GM12865 (cell line): ENCODE measurements at regions not wholly inside any gene's neighbourhood (a gene's known extent, or its start where the extent isn't known, plus 50 kb on each side); places are given as distances from the start of the nearest gene placed in this dataset.
"Not testable (repeated sequence)": the region's sequence is repeated elsewhere in the genome, so short reads cannot be mapped to it uniquely, and the experiment has no call there.

Experiments
- DNase-seq: peaks from one replicate; pipeline ENCODE4 v3.0.0; 2010; ENCODE audit warnings: low read depth
- H3K4me3 ChIP-seq: 2 replicates; pipeline ENCODE4 v1.5.1; 2011; ENCODE audit warnings: mild to moderate bottlenecking, low read depth, low read length, control low read depth
- CTCF ChIP-seq: IDR thresholded peaks from 2 replicates; pipeline ENCODE4 v1.5.1; 2011; ENCODE audit warnings: low read length, control low read depth, low read depth, inconsistent platforms; ENCODE audit not compliant: insufficient read depth; ENCODE audit errors: missing control alignments

- H3K4me3 ChIP-seq = no peak overlapping the region
- TF ChIP-seq CTCF = no peak
- no peak for DNase-seq
These were observed 183.2 kb upstream of the RPRM start for GRCh38 chr2:153661801-153662200.

- no peak overlapping the region for H3K4me3 ChIP-seq
- no peak for DNase-seq
- TF ChIP-seq CTCF = no peak
These were observed 184.8 kb upstream of the RPRM start for GRCh38 chr2:153663371-153663770.

- DNase-seq, H3K4me3 ChIP-seq: not testable (repeated sequence)
These were observed 185.4 kb upstream of the RPRM start for GRCh38 chr2:153664009-153664408.

- no peak overlapping the region for H3K4me3 ChIP-seq
- TF ChIP-seq CTCF = no peak
- no peak for DNase-seq
These were observed 188.9 kb upstream of the RPRM start for GRCh38 chr2:153667475-153667874.

- no peak overlapping the region for H3K4me3 ChIP-seq
- no peak for DNase-seq
- no peak for TF ChIP-seq CTCF
These were observed 190.4 kb upstream of the RPRM start for GRCh38 chr2:153668923-153669322.

- H3K4me3 ChIP-seq = no peak overlapping the region
- DNase-seq = no peak
- TF ChIP-seq CTCF = no peak
These were observed 161.6 kb upstream of the GALNT13 start for GRCh38 chr2:153710128-153710527.

- no peak for TF ChIP-seq CTCF
- no peak for DNase-seq
- H3K4me3 ChIP-seq = no peak overlapping the region
These were observed 156.4 kb upstream of the GALNT13 start for GRCh38 chr2:153715218-153715850.
